Uterus (tissue), 2 donors: ENCODE measurements at regions not wholly inside any gene's neighbourhood (a gene's known extent, or its start where the extent isn't known, plus 50 kb on each side); places are given as distances from the start of the nearest gene placed in this dataset.

Source experiments
- POLR2A ChIP-seq, 2 donors: fragments of 450-650 bp; IDR thresholded peaks; one replicate each; pipeline ENCODE4 v1.6.1; 2016; ENCODE audit warnings: antibody characterized with exemption in 2 of 2, mild to moderate bottlenecking in 1 of 2, moderate library complexity in 1 of 2
- TF ChIP-seq, protein P1 (sequence below), 4 experiments: fragments of 200-600 bp in 2 of 4; fragments of 450-650 bp in 2 of 4; sonication (generic) in 2 of 4; IDR thresholded peaks; one replicate each; pipeline ENCODE4 v1.5.1; 2016 to 2019; ENCODE audit warnings: antibody characterized with exemption in 4 of 4, mild to moderate bottlenecking in 2 of 4, moderate library complexity in 1 of 4

DNA sequence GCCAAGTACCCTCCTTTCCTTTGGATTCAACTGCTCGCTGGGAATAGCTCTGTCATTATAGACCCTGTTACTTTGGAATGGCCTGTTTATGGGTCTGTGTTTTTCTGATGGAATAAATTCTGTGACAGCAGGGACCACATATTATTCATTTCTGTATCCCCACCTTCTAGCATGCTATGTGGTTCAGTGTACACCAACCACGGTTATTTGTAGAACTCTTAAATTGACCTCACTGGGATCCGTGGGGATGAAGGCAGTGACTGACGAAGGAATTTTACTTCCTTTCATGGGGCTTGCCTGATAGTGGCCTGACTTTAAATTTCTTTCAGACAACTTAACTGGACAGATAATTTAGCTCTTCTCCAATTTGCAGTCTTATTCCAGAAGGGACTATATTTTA, 343.2 kb downstream of the SPRY1 start:
- TF ChIP-seq POLR2A (IDR thresholded peaks at IDR 0.05) = no peak
- TF ChIP-seq, protein P1, sequence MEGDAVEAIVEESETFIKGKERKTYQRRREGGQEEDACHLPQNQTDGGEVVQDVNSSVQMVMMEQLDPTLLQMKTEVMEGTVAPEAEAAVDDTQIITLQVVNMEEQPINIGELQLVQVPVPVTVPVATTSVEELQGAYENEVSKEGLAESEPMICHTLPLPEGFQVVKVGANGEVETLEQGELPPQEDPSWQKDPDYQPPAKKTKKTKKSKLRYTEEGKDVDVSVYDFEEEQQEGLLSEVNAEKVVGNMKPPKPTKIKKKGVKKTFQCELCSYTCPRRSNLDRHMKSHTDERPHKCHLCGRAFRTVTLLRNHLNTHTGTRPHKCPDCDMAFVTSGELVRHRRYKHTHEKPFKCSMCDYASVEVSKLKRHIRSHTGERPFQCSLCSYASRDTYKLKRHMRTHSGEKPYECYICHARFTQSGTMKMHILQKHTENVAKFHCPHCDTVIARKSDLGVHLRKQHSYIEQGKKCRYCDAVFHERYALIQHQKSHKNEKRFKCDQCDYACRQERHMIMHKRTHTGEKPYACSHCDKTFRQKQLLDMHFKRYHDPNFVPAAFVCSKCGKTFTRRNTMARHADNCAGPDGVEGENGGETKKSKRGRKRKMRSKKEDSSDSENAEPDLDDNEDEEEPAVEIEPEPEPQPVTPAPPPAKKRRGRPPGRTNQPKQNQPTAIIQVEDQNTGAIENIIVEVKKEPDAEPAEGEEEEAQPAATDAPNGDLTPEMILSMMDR (IDR thresholded peaks at IDR 0.05) = no peak
